Fibroblast of villous mesenchyme (primary cell): ENCODE measurements at regions not wholly inside any gene's neighbourhood (a gene's known extent, or its start where the extent isn't known, plus 50 kb on each side); places are given as distances from the start of the nearest gene placed in this dataset.
"Not testable (repeated sequence)": the region's sequence is repeated elsewhere in the genome, so short reads cannot be mapped to it uniquely, and the experiment has no call there.

Source experiments
- DNase-seq: peaks from one replicate; pipeline ENCODE4 v3.0.0-alpha.2; 2010; ENCODE audit warnings: low read depth
- H3K4me3 ChIP-seq: 2 replicates; pipeline ENCODE4 v1.5.1; 2011; ENCODE audit warnings: low read depth, mild to moderate bottlenecking, low read length
- TF ChIP-seq, protein P1 (sequence below): IDR thresholded peaks from 2 replicates; pipeline ENCODE4 v1.5.1; 2012; ENCODE audit warnings: low read depth, mild to moderate bottlenecking, low read length; ENCODE audit not compliant: insufficient read depth

DNA sequence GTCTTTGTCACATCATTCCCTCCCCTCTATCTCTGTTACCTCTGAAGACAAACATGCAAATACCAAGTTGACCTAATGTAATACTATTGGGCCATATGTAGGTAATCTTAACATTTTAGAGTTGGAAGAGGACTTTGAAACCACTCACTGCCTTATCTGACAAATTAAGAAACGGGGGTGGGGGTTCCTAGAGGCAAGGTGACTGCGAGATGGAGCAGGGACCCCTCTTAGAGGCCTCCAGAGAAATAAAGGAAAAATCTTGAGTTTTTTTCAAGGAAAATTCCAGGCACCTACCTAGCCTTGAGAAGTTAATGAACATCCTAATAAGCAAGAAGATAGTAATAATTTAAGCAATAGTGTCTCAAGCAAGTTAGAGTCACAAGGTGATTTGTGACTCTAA is 270.8 kb downstream of the CD83 start:
- DNase-seq, result no peak
- TF ChIP-seq, protein P1, sequence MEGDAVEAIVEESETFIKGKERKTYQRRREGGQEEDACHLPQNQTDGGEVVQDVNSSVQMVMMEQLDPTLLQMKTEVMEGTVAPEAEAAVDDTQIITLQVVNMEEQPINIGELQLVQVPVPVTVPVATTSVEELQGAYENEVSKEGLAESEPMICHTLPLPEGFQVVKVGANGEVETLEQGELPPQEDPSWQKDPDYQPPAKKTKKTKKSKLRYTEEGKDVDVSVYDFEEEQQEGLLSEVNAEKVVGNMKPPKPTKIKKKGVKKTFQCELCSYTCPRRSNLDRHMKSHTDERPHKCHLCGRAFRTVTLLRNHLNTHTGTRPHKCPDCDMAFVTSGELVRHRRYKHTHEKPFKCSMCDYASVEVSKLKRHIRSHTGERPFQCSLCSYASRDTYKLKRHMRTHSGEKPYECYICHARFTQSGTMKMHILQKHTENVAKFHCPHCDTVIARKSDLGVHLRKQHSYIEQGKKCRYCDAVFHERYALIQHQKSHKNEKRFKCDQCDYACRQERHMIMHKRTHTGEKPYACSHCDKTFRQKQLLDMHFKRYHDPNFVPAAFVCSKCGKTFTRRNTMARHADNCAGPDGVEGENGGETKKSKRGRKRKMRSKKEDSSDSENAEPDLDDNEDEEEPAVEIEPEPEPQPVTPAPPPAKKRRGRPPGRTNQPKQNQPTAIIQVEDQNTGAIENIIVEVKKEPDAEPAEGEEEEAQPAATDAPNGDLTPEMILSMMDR, result no peak

DNA sequence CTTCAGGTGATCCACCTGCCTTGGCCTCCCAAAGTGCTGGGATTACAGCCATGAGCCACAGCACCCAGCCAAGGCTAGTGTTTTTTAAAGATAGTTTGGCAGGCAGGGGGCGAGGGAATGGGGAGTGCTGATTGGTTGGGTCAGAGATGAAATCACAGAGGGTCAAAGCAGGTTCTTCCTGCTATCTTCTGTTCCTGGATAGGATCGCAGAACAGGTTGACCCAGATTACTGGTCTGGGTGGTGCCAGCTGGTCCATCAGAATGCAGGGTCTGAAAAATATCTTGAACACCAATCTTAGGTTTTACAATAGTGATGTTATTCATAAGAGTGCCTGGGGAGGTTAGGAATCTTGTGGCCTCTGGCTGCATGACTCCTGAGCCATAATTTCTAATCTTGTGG is 272.2 kb downstream of the CD83 start:
- not testable (repeated sequence) for H3K4me3 ChIP-seq, DNase-seq

More for the DNA sequence above, 270.8 kb downstream of the CD83 start:
- H3K4me3 ChIP-seq, result no peak overlapping the region

DNA sequence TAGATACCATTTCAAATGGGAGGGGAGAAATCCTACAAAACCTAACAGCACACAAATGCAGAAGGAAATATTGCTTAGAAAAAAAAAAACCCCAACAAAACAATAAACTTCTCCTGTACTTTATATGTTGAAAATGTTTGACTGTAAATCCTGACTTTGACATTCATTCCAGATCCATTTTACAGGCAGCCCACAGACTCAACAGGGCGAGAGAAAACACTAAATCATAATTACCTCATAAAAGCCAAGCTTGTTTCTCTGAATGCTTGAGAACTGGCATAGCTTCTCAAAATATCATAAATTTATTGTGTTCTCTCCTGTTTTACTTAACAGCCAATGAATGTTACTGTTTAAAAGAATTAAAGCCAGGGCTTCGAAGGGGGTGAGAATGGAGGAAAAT is 273.2 kb downstream of the CD83 start:
- no peak overlapping the region for H3K4me3 ChIP-seq
- TF ChIP-seq, protein P1, result no peak
- no peak for DNase-seq

DNA sequence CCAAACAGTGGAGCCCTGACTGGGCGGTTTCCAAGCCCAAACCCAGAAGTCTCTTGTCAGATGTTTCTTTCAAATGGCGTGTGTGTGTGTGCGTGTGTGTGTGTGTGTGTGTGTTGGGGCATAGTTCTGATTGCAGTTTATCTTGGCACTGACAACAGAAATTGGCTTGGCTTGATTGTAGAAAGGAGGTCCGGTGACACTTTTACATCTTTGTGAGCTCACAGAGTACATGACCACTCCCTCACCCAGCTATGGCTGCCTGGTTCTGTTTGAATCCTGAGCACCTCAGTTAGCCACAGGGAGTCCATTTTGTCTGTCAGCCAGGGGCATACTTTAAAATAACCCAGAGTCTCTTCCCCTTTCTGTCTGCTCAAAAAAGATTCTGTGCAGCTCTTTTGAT is 276.3 kb downstream of the CD83 start:
- H3K4me3 ChIP-seq, result no peak overlapping the region
- DNase-seq, result no peak
- TF ChIP-seq, protein P1, result no peak

DNA sequence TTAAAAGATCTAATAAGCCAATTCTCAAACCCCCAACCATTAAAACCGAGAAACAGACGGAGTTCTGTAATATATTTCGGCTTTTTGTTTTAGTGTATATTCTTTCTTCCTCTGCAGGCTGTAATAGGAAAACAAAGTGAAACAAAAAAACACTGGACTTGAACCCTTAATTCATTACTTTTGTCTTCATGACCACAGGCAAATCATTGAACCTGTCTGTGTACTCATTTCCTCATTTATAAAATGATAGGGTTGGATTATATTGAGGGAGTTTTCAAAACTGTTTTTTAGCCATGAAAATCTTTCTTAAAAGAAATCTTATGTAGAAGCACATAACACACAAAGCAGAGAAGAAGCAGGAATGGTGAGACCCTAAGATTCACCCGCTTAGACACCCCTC is 278.8 kb downstream of the CD83 start:
- DNase-seq, result no peak
- H3K4me3 ChIP-seq, result no peak overlapping the region
- TF ChIP-seq, protein P1, result no peak

DNA sequence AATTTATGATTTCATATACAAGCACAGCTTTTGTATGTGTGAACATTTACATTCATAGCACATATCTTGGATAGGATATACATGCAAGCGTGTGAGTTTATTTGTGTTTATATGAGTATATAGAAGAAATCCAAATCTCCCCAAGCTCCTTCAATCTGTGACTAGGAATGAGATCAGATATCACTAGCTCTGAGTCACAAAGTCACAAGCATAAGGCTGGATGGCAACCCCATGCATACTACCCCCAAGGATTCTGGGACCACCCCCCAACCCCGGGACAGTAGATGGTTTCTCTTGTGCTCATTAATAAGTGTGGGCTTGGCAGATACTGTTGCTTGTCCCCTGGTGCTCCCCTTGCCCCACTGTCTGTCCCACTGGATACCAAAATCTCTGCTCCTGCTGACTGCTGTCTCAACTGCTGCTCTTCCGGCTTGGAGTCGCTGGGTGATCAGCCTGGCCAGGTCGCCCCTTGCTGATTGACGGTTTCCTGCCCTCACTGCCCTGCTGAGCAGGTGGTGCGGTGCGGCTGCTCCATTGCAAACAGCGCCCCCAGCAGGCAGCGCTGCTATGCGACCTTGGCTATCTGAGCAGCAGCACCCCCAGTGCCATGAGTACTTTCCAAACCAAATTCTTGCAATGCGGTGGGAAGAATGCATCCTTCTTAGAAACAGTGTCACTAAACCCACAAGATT is 279.4 kb downstream of the CD83 start:
- DNase-seq, result no peak
- TF ChIP-seq, protein P1, result no peak
- H3K4me3 ChIP-seq, result no peak overlapping the region

DNA sequence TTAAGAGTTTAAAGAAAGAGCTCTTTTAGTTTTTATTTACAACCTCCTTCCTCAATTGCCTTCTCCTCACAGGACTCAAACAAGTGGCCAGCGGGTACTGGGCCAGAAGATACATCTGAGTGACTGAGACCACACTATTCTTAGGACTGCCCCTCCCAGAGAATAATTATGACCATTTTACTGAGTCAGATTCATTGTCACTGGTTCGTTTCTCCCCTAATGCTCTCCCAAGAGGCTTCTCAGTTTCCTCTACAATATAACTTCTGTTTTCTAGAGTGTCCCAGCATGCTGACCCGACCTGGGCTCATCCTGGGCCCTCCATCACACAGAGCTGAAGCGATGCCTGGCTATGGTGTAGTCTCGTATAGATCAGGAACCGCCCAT is 279.9 kb downstream of the CD83 start:
- TF ChIP-seq, protein P1, result no peak
- DNase-seq, result no peak
- no peak overlapping the region for H3K4me3 ChIP-seq
